Mesenteric fat pad (tissue), 1 donor: ENCODE measurements at regions not wholly inside any gene's neighbourhood (a gene's known extent, or its start where the extent isn't known, plus 50 kb on each side); places are given as distances from the start of the nearest gene placed in this dataset.

Experiments
- DNase-seq: peaks from one replicate; pipeline ENCODE4 v3.0.0-alpha.2; 2020; ENCODE audit warnings: low spot score
- donor health status: DM: yes; HTN: yes; CAD: no.

DNA sequence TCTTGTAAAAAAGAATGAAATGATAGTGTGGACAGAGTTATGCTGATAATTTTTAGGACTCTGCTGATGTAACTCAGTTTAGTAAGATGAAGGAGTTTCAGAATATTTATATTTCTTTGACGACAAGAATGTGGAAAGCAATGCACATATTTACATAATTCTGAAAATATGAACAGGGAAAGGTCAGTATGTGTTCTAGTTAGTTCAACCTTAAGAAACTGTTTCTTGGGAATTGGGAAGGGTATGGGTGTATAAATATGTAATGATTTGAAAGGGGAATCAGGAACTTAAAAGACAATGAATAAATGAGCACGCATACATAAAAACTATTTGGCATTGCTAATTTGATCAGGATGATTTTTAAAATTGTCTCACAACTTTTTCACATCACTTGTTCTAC is 1226.1 kb downstream of the SI start:
- DNase-seq, result no peak

DNA sequence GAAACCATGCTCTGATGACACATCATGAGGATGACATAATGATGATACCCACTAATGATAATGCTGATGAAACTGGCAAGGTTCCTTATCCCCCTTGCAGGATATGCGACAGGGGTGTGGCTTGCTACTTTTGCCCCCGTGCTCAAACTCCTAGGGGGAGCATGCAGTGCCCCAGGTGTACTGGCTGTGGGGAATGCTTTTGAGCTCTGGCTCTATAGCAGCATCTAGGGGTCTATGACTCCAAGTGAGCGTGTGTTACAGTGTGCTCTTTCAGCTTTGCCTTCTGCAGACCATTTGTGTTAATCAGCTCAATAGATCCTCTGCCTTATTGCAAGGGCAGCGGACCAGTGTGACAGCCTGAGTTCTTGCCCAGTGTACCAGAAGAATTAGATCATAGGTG is 1239.5 kb downstream of the SI start:
- no peak for DNase-seq

DNA sequence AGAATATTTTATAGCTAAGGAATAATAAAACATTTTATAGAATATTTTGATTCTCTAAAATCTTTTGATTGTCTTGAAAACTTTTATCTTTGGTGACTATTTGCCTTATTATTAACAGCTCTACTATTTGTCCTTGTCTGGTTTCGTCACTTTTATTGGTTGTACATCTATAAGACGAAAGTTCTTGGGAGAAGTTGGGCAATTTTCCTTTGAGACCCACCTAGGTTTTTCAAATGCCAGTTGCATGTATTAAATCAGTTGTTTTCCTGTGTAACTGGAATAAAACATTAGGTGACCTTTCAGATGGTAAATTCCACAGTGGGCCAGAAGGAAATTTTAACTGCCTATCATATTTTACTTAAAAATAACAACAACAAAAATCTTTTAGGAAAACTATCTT is 1245.7 kb downstream of the SI start:
- DNase-seq, result no peak

DNA sequence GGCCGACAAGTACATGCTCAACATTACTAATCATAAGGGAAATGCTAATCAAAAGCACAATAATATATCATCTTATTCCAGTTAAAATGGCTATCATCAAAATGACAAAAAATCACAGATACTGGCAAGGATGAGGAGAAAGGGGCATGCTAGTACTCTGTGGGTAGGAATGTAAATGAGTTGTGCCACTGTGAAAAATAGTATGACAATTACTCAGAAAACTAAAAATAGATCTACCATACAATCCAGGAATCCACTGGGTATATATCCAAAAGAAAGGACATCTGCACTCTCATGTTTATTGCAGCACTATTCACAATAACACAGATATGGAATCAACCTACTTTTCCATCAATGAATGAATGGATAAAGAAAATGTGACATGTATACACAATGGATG is 1256.5 kb downstream of the SI start:
- DNase-seq, result no peak

DNA sequence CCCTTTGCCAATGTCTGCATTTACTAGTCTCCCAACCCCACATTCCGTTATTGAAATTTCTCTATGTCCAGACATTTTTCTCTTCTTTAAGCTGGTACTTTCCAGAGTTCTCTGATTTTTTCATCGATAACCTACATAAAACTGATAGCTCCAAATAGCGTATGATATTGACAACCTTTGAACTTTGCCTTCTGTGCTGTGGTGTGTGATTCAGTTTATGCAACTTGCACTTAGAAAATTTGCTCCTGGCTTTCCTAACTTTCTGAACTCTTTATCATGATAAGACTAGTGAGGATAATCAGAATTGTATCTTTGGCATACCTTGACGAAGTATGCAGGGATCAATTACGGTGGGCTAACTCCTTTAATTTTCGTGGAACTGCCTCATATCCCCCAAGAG is 1261.3 kb downstream of the SI start:
- no peak for DNase-seq

DNA sequence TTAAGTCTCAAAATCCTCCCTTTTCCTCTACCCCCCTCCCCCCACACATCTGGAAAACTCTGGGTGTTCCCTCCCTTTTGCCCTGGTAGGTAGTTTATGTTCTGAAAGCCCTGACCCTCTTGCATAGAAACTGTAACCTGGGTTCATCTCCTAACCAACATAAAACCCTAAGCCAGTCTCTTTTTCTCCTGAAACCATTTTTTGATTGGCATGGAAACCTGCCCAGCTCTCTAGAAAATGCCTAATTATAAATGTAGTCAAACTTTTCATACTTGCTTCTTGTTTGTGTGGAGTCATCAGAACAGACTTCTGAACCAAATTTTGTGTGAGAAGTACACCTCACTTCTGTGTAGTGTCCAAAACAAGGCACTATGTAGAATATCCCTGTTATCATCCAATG is 1264.4 kb downstream of the SI start:
- DNase-seq, result no peak

DNA sequence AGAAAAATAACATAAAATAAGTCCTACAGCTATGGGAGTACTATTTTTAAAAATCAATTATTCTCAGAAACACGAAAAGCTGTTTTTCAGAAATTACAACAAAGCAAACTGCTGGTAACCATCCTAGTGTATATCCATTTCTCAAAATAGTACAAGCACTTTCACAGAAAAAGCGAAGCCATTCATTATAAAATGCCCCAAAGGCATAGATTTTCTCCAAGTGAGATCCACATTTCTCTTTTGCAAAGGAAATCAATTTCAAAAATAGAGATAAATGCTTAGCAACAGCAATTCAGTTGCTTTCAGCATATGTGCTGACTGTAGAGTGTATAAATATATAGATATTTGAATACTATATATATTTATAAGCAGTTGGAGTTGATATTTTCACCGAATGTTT is 1266.3 kb downstream of the SI start:
- no peak for DNase-seq

DNA sequence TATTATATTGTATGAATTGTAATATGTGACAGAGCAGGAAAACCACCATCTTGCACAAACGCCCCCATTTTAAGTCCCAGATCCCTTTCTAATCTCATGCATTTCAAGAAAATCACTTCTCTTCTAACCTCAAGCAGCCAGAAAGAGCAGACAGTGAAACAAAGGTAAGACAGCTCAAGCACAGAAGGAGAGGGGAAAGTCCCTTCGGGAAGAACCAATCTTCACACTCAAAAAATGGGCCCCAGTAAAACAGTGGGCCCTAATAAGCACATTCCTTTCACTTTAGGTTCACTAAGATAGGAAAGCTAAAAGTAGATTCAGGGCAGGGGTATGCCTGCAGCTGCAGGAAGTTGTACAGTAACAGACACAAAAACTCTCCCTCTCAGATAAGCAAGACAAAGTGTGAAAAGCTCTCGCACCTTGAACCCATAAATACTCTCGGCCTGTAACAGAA is 1268.7 kb downstream of the SI start:
- DNase-seq, result no peak

DNA sequence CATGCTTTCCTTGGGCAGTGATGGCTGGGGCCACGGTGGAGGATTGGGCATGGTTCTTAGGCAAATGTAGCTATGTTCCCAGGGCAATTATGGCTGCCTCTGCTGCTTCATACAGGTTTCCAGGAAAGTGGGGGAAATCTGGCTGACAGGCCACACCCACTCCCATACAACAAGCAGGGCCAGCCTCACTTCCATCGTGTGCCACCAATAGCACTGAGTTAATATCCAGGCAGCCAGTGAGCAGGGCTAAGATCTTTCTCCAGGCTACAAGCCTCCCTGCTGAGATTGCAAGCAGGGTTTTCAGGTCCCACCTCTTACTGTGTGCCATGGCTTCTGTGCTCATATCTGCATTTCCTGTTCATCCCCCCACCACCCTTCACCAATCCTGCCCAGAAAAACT is 1291.9 kb downstream of the SI start:
- no peak for DNase-seq

DNA sequence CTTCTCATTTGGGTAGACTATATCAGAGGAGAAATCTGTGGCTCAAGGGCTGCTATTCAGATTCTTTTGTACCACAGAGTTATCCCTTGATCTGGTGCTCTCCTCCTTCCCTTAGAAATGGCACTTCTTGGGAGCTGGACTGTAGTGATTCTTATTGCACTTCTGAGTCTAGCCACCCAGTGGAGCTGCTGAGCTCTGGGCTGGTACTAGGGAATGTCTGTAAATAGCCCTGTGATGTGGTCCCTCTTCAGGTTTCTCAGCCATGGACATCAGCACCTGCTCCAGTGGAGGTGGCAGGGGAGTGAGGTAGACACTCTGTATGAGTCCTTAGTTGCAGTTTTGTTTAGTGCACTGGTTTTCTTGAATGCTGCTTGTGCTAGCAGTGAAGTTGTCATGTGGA is 1292.6 kb downstream of the SI start:
- DNase-seq, result no peak

DNA sequence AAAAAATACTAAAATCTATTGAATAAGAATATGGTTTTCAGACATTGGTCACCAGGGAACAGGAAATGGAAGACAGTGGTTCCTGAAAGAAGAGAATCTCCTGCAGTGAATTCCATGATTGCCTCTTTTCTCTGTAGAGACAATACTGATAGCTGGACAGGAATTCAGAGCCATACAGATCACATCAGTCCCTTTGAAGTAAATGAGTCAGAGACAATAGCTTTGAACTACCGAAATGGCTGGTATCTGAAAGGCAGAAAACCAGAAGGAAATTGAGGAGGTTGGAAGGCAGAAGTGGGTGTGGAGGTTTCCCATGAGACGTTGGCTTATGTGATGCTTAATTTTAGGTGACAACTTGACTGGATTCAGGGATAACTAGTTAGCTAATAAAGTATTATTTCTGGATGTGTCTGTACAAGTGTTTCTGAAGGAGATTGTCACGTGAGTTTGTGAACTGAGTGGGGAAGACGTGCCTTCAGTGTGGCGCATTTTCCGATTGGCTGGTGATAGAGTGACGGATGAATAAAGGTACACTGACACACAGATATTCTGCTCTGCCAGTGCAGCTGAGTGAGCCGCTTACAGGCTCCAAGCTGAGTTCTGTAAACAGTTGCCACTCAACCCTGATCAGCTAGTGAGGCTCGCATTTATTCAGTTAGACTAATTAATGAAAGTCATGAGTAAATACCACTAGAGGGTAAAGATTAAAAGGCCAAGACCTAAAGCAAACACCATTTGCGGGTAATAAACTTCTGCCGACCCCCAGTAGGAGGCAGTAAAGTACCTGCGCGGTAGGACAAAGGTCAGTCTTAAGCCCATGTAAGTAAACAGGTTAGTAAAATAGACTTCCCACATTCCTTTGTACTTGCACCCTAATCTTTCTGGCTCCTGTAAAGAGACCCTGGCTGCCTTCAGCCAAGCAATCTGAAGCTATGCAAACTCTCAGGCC is 1298.6 kb downstream of the SI start:
- DNase-seq, result no peak

DNA sequence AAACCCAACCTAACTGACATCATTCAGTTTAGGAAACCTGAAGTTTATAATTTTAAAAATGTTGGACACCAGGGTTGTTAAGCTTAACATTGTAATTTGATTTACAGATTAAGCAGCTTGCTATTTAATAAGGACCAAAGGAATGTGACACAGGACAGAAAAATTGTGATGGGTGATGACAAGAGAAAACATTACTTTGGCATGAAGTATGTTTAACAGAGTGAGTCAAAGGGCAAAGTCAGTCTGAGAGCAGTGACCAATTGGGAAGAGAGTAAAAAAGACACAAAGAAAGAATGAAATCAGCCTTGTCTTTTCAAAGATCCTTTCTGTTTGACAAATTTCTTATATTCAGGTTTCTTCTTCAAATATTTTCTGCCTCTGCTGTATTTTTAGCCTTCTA is 1301.6 kb downstream of the SI start:
- DNase-seq, result no peak

DNA sequence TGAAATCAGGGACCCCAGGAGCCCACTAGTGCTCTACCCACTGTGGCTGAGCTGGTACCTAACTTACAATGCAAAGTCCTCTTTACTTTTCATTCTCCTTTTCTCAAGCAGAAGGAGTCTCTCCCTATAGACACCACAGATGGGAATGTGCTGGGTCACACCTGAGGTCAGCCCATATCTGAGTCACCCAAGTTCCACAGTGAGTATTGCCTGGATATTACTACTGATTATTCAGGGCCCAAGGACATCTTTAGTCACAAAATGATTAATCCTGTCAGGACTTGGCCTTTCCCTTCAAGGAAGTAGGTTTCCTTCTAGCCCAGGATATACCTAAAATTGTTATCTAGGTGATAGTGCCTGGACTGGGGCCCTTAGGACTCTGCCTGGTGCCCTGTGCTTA is 1305.2 kb downstream of the SI start:
- DNase-seq, result no peak

DNA sequence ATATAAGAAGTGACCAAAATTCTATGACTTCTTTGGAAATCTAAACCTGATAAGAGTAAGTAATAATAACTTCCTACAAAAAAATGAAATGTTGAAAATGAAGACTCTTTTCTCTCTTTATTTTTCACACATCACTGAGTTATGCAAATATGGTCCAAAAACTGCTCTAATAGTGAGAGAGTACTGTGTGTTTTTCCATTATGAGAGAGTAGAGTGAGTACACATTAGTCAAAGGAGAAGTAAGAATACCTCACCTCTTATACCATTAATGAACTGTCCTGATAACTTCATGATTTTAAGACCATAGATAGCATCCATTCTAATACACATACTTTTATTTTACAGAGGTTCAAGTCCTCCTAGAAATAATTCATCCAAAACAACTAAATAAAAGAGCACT is 1310.2 kb downstream of the SI start:
- no peak for DNase-seq

DNA sequence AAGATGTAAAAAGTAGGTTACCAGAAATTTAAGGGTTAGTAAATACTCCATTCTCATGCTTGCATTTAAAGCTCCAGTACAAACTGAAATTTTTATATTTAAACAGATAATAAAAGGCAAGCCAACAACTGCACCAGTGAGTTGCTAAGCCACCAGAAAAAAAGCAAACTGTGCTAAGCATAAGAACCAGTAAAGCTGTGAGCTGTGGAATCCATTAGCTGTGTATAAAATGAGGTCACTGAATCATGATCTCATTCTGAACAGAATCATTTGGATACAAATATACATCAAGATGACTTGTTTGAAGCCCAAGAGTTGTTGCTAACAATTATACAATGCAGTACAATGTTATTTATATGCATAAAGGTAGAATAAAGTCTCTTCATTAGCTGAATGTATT is 1312.2 kb downstream of the SI start:
- no peak for DNase-seq

DNA sequence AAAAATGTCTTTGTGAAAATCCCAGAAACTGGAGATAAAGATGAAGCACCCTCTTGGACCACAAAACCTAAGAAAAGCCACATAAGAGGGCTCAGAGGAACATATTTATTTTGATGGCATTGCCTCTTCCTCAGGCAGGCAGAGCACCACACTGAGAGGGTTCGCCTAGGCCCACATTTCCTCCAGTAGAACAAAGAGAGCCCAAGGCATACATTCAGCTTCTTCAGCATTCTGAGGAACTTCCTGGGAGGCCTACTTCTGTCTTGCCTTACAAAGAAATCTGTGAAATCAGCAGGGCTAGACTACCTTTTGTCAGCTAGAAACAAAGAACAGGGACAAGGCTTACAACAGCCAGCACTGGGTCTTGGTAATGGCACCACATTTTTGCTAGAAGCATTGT is 1325.3 kb downstream of the SI start:
- DNase-seq, result no peak

DNA sequence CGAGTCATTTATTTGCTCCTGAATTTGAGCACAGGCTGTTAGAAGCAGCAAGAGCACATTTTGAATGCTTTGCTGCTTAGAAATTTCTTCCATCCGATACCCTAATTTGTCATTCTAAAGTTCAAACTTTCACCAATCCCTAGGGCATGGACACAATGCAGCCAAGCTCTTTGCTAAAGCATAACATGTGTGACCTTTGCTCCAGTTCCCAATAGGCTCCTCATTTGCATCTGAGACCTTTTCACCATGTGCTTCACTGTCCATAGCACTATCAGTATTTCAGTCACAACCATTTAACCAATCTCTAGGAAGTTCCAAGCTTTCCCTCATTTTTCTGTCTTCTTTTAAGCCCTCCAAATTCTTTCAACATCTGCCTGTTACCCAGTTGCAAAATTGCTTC is 1333.1 kb downstream of the SI start:
- DNase-seq, result no peak

DNA sequence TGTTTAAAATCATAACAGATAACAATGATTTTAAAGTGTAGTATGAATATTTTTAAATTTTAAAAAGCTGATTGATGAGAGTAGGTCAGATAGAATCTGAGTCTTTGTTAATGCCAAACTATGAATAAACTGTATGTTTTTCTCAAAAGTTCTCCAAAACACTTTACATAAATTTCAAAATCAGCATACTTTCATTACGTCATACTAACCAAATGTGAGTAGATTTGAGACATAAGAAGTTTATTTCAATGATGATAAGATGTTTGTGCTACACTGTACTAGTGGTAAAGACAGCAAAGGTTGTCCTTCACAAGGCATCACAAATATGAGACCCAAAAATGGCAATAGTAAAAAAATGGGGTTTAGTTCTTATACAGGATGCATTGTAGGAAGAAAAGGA is 1342.9 kb downstream of the SI start:
- DNase-seq, result no peak

DNA sequence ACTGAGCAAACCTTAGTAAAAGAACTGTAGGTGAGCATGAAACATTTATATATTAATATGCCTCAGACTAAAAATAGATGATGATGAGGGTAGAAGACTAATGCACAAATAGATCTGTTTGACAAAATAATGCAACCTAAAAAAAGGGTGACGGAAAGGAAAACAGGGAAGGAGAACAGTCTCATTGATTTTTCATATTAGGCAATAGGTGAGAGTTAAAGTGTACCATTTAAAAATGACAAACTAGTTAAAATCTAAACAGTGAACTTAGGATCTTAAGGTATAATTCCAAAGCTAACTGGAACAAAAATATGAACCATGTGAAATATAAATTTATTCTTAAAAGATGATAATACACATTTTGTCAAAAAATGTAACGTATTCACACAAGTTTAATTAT is 1347.6 kb downstream of the SI start:
- no peak for DNase-seq

DNA sequence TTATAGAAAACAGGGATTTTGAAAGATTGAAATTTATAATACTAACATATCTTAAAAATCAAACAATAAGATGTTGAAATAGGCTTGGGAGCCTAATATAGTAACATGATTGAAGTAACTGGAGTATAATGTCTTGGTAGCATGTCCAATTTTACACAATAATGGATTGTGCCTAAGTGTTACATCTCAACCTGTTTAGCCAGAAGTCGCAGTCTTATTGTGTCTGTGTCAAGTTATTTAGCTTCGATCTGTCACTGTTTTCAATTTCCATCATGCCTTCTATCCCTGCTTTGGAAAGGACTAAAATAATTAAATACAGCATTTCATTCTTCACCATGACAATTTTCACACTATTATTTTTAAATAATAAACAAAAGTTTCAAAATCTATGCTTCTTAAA is 1352.2 kb downstream of the SI start:
- no peak for DNase-seq

DNA sequence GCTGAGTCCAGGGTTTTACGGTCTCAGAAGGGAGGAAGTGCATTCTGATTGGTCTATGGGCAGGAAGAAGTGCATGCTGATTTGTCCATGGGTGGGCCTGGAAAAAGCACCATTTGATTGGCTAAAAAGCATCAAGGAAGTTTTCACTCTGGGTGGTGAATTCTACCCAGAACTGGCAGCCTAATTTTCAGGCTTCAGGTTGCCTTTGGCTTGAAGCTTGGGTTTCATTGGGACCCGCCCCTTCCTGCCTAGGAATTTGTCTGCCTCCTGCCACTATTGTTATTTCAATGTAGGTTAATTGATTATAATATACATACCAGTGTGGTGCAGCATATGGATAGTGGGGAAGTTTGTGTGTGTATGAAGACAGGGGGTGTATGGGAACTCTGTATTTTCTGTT is 1355.9 kb downstream of the SI start:
- no peak for DNase-seq

DNA sequence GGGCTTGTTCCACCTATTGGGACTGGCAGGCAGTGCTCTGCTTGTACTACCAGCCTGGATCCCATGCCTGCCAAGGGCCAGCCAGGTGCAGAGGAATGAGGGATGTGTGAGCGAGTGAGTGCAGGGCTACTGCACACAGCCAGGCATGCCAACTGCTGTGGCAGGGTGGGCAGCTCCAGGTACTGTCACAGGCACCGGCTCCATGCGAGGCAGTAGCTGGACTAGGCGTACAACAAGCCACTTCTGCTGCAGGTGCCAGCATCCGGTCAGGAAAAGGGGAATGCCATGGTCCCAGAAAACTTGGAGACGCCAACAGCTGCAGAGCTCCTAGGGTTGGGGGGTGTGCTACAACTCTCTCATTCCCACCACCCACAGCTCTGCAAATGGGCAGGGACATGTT is 1356.7 kb downstream of the SI start:
- no peak for DNase-seq

DNA sequence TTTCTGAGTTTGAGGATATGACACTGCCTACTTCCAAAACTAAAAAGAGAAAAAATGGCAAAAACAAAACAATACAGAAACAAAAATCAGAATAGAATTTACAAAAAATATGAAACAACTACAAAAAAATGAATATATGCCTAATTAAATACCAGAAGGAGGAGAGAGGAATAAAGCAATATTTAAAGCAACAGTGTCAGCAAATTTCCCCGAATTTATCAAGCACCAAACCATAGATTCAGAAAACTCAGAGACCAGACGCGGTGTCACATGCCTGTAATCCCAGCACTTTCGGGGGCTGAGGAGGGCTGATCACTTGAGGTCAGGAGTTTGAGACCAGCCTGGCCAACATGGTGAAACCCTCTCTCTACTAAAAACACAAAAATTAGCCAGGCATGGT is 1360.9 kb downstream of the SI start:
- DNase-seq, result no peak

DNA sequence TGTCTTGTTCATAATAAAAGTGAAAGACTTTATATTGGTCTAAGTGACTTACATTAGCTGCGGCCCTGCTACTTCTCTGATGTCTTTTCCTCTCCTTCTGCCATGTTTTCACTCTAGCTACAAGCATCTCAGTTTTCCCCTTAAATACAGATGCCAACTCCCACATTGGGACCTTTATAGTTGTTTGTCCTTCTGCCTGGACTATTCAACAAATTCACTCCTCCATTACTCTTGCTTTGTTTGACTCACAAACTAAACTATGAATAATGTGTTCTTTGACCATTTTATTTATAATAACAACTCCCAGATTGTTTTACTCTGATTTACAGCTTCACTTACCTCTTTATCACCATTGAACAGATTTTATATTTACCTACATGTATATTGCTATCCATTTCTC is 1369.9 kb downstream of the SI start:
- no peak for DNase-seq
